ENCODE measurements at regions not wholly inside any gene's neighbourhood (a gene's known extent, or its start where the extent isn't known, plus 50 kb on each side); places are given as distances from the start of the nearest gene placed in this dataset.

DNA sequence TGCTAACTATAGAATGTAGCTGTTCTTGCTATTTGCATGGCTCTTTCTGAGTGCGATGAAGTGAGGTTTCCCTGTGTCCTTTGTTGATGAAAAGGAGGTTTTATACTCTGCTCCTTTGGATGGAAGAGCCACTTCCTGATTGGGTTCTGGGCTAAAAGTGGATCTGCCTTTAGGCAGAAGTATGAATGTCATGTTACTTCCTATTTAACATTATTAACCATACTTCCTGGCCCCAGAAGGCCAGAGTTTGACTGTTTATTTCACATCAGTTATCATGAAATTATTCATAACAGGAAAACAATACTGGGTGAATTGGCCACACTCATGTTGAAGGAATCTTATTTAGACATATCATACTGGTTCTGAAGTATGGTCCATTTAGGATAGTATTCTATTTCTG is 386.2 kb downstream of the PCDH7 start:
- TF ChIP-seq, protein P1, sequence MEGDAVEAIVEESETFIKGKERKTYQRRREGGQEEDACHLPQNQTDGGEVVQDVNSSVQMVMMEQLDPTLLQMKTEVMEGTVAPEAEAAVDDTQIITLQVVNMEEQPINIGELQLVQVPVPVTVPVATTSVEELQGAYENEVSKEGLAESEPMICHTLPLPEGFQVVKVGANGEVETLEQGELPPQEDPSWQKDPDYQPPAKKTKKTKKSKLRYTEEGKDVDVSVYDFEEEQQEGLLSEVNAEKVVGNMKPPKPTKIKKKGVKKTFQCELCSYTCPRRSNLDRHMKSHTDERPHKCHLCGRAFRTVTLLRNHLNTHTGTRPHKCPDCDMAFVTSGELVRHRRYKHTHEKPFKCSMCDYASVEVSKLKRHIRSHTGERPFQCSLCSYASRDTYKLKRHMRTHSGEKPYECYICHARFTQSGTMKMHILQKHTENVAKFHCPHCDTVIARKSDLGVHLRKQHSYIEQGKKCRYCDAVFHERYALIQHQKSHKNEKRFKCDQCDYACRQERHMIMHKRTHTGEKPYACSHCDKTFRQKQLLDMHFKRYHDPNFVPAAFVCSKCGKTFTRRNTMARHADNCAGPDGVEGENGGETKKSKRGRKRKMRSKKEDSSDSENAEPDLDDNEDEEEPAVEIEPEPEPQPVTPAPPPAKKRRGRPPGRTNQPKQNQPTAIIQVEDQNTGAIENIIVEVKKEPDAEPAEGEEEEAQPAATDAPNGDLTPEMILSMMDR (IDR thresholded peaks at IDR 0.05; ENCODE audit: insufficient read depth in 1 of 2, low read depth in 1 of 2, low read length in 1 of 2, severe bottlenecking in 1 of 2, unreplicated experiment in 1 of 2) = no peak
- Mint-ChIP-seq H3K4me3 (ENCODE audit: unreplicated experiment) (no peak overlapping the region), H3K9me3 (ENCODE audit: unreplicated experiment) (no peaks in the 10 kb centered on the region), H3K4me1 (ENCODE audit: low read depth, unreplicated experiment) (no peaks in the 10 kb centered on the region), H3K36me3 (ENCODE audit: insufficient read depth, unreplicated experiment) (no peaks in the 10 kb centered on the region), H3K27ac (ENCODE audit: unreplicated experiment) (no peak overlapping the region), H3K27me3 (ENCODE audit: insufficient read depth, unreplicated experiment) (no peaks in the 10 kb centered on the region)
- no peaks in the 10 kb centered on the region for H3K27me3 ChIP-seq (replicated peaks; ENCODE audit: control insufficient read depth, insufficient read depth, low read length)
- no peaks in the 10 kb centered on the region for H3K36me3 ChIP-seq (ENCODE audit: control insufficient read depth, insufficient read depth, low read length)
- peaks cover 4% of the 10 kb centered on the region; the same call in 1 of the 2 replicates for H3K4me1 ChIP-seq
- H3K9me3 ChIP-seq = no peaks in the 10 kb centered on the region; the same call in 1 of the 2 replicates
- no peak overlapping the region for H3K4me3 ChIP-seq (ENCODE audit: low read depth, low read length)
- intact Hi-C loops (cut with micrococcal nuclease; ENCODE audit: unreplicated experiment) = no loop called here
- POLR2A ChIA-PET = no interaction called here
- BruUV-seq (replicated peaks) = no TSS peak
- no peak for DNase-seq
- CTCF ChIA-PET = no interaction called here

- no peaks in the 10 kb centered on the region for H3K27me3 Mint-ChIP-seq (ENCODE audit: insufficient read depth, unreplicated experiment)
- H3K27me3 ChIP-seq (replicated peaks; ENCODE audit: control insufficient read depth, insufficient read depth, low read length) = no peaks in the 10 kb centered on the region
- CTCF ChIA-PET = no interaction called here
- TF ChIP-seq, protein P1 (IDR thresholded peaks at IDR 0.05; ENCODE audit: insufficient read depth in 1 of 2, low read depth in 1 of 2, low read length in 1 of 2, severe bottlenecking in 1 of 2, unreplicated experiment in 1 of 2) = no peak
- no peaks in the 10 kb centered on the region for H3K9me3 ChIP-seq
- no peaks in the 10 kb centered on the region for H3K4me1 Mint-ChIP-seq (ENCODE audit: low read depth, unreplicated experiment)
- no peaks in the 10 kb centered on the region for H3K36me3 Mint-ChIP-seq (ENCODE audit: insufficient read depth, unreplicated experiment)
- no peak for DNase-seq
- intact Hi-C loops (cut with micrococcal nuclease; ENCODE audit: unreplicated experiment) = no loop called here
- no peak overlapping the region for H3K4me3 Mint-ChIP-seq (ENCODE audit: unreplicated experiment)
- H3K36me3 ChIP-seq (ENCODE audit: control insufficient read depth, insufficient read depth, low read length) = no peaks in the 10 kb centered on the region
- no TSS peak for BruUV-seq (replicated peaks)
- H3K4me1 ChIP-seq = peaks cover 4% of the 10 kb centered on the region; the same call in 1 of the 2 replicates
- H3K4me3 ChIP-seq (ENCODE audit: low read depth, low read length) = no peak overlapping the region
- POLR2A ChIA-PET = no interaction called here
- no peaks in the 10 kb centered on the region for H3K9me3 Mint-ChIP-seq (ENCODE audit: unreplicated experiment)
- no peak overlapping the region for H3K27ac Mint-ChIP-seq (ENCODE audit: unreplicated experiment)
Measured at GRCh38 chr4:31107362-31107761, 387.2 kb downstream of the PCDH7 start.

- DNase-seq = no peak
- no peak overlapping the region for H3K4me3 ChIP-seq (ENCODE audit: low read depth, low read length)
- intact Hi-C loops (cut with micrococcal nuclease; ENCODE audit: unreplicated experiment) = no loop called here
- ChIA-PET POLR2A (no interaction called here), CTCF (no interaction called here)
- no peaks in the 10 kb centered on the region for H3K4me1 Mint-ChIP-seq (ENCODE audit: low read depth, unreplicated experiment)
- H3K36me3 Mint-ChIP-seq (ENCODE audit: insufficient read depth, unreplicated experiment) = no peaks in the 10 kb centered on the region
- H3K4me3 Mint-ChIP-seq (ENCODE audit: unreplicated experiment) = no peak overlapping the region
- no peaks in the 10 kb centered on the region for H3K36me3 ChIP-seq (ENCODE audit: control insufficient read depth, insufficient read depth, low read length)
- peaks cover 4% of the 10 kb centered on the region; the same call in 1 of the 2 replicates for H3K4me1 ChIP-seq
- no peaks in the 10 kb centered on the region for H3K9me3 Mint-ChIP-seq (ENCODE audit: unreplicated experiment)
- no peak overlapping the region for H3K27ac Mint-ChIP-seq (ENCODE audit: unreplicated experiment)
- H3K9me3 ChIP-seq = no peaks in the 10 kb centered on the region
- H3K27me3 ChIP-seq (replicated peaks; ENCODE audit: control insufficient read depth, insufficient read depth, low read length) = no peaks in the 10 kb centered on the region
- BruUV-seq (replicated peaks) = no TSS peak
- TF ChIP-seq, protein P1 (IDR thresholded peaks at IDR 0.05; ENCODE audit: insufficient read depth in 1 of 2, low read depth in 1 of 2, low read length in 1 of 2, severe bottlenecking in 1 of 2, unreplicated experiment in 1 of 2) = no peak
- H3K27me3 Mint-ChIP-seq (ENCODE audit: insufficient read depth, unreplicated experiment) = no peaks in the 10 kb centered on the region
Measured at GRCh38 chr4:31108762-31109161, 388.6 kb downstream of the PCDH7 start.

All from Caco-2 (cell line).